HepG2 (cell line): ENCODE measurements at regions not wholly inside any gene's neighbourhood (a gene's known extent, or its start where the extent isn't known, plus 50 kb on each side); places are given as distances from the start of the nearest gene placed in this dataset.

Experiments
- ATAC-seq: fragments of 200-7000 bp; cut with Tn5 transposase; 3 replicates; pipeline ENCODE4 v1.9.1; 2020; ENCODE audit warnings: mild to moderate bottlenecking, moderate library complexity
- BruUV-seq: library from RNA; stranded (reverse); fragments of 400-500 nt; replicated peaks from 2 replicates; lab custom pipeline; 2021; lab: Mats Ljungman, UMichigan
- CTCF ChIA-PET: fragments of 300-600 bp; formaldehyde crosslinking; extraction: SDS; loops from one replicate; lab custom pipeline; 2021; ENCODE audit warnings: low total read pairs, inconsistent platforms, low intra/inter-chr PET ratio; lab: Yijun Ruan, JAX
- POLR2A ChIA-PET: fragments of 350-600 bp; sonication (Branson Sonifier 250); formaldehyde crosslinking; loops from one replicate; lab custom pipeline; 2020; ENCODE audit warnings: antibody characterized with exemption, inconsistent platforms; lab: Yijun Ruan, JAX
- DNase-seq: peaks from one replicate; pipeline ENCODE4 v3.0.0-alpha.2; 2015; ENCODE audit warnings: low spot score
- FAIRE-seq: peaks from 3 replicates; lab custom pipeline; 2011; peaks lifted over from hg19 to GRCh38; lab: Jason Lieb, UNC
- H2AFZ ChIP-seq: one replicate; pipeline ENCODE4 v1.6.1; 2011; ENCODE audit warnings: low read length, inconsistent platforms
- H3K27ac ChIP-seq: fragments of 300-600 bp; 3 replicates; pipeline ENCODE4 v1.8.0; 2011; ENCODE audit warnings: mixed run types, mild to moderate bottlenecking, mixed read lengths, low read length, inconsistent platforms; ENCODE audit not compliant: insufficient read depth; ENCODE audit errors: extremely low read length
- H3K27me3 ChIP-seq, 2 experiments: fragments of 200-600 bp in 1 of 2; 2 replicates in 1 of 2; 3 replicates in 1 of 2; pipeline versions ENCODE4 v1.6.0 to v1.8.0; 2011; ENCODE audit warnings: low read length in 2 of 2, mild to moderate bottlenecking in 2 of 2, moderate library complexity in 2 of 2, inconsistent platforms in 1 of 2; ENCODE audit not compliant: insufficient read depth in 2 of 2, control insufficient read depth in 1 of 2
- H3K36me3 ChIP-seq, 2 experiments: fragments of 200-600 bp in 1 of 2; replicated peaks in 1 of 2; 2 replicates in 1 of 2; 3 replicates in 1 of 2; pipeline versions ENCODE4 v1.5.1 to v1.8.0; 2011; ENCODE audit warnings: low read length in 2 of 2, inconsistent platforms in 1 of 2; ENCODE audit not compliant: insufficient read depth in 2 of 2, control insufficient read depth in 1 of 2
- H3K4me1 ChIP-seq: 2 replicates; pipeline ENCODE4 v1.5.1; 2012; ENCODE audit warnings: low read length, inconsistent platforms; ENCODE audit not compliant: insufficient read depth
- H3K4me2 ChIP-seq: 2 replicates; pipeline ENCODE4 v1.6.0; 2011; ENCODE audit warnings: low read depth, low read length, inconsistent platforms
- H3K4me3 ChIP-seq, 3 experiments: fragments of 200-600 bp in 1 of 3; sonication (generic), shearing (Covaris generic) in 1 of 3; replicated peaks in 1 of 3; 2 replicates each; pipeline ENCODE4 v1.5.1; 2011 to 2016; ENCODE audit warnings: low read length in 3 of 3, inconsistent platforms in 2 of 3, low read depth in 2 of 3, mild to moderate bottlenecking in 2 of 3, control low read depth in 1 of 3, mixed read lengths in 1 of 3; ENCODE audit not compliant: insufficient read depth in 1 of 3
- H3K79me2 ChIP-seq: one replicate; pipeline ENCODE4 v1.6.1; 2011; ENCODE audit warnings: low read length, inconsistent platforms; ENCODE audit not compliant: insufficient read depth
- H3K9ac ChIP-seq: 2 replicates; pipeline ENCODE4 v1.6.0; 2011; ENCODE audit warnings: mild to moderate bottlenecking, low read depth, low read length, inconsistent platforms; ENCODE audit not compliant: insufficient read depth
- H3K9me3 ChIP-seq: 2 replicates; pipeline ENCODE4 v1.5.1; 2012; ENCODE audit warnings: mild to moderate bottlenecking, low read length
- H4K20me1 ChIP-seq: 2 replicates; pipeline ENCODE4 v1.6.0; 2011; ENCODE audit warnings: inconsistent platforms, mild to moderate bottlenecking, low read length, moderate library complexity; ENCODE audit not compliant: insufficient read depth
- BORCS8-MEF2B ChIP-seq: sonication (generic); formaldehyde crosslinking; IDR thresholded peaks from 2 replicates; pipeline ENCODE4 v1.8.0; 2022; ENCODE audit warnings: mild to moderate bottlenecking, missing genetic modification reagents
- DPF2 ChIP-seq: sonication (generic); formaldehyde crosslinking; IDR thresholded peaks from 2 replicates; pipeline ENCODE4 v1.4.0; 2020; ENCODE audit warnings: mild to moderate bottlenecking, low read depth, missing genetic modification reagents, borderline replicate concordance
- GLI4 ChIP-seq: sonication (generic); formaldehyde crosslinking; IDR thresholded peaks from 2 replicates; pipeline ENCODE4 v1.5.1; 2020; ENCODE audit warnings: missing genetic modification reagents, mild to moderate bottlenecking, moderate library complexity, borderline replicate concordance
- PRPF4 ChIP-seq: fragments of 200-400 bp; formaldehyde crosslinking; IDR thresholded peaks from 2 replicates; pipeline ENCODE4 v1.6.1; 2016; ENCODE audit warnings: low read length, low read depth; ENCODE audit not compliant: poor library complexity, severe bottlenecking
- ZNF136 ChIP-seq: sonication (generic); formaldehyde crosslinking; IDR thresholded peaks from 2 replicates; pipeline ENCODE4 v1.8.1; 2022; ENCODE audit warnings: low read depth, mild to moderate bottlenecking, moderate library complexity, missing genetic modification reagents
- ZSCAN20 ChIP-seq: sonication (generic); formaldehyde crosslinking; IDR thresholded peaks from 2 replicates; pipeline ENCODE4 v1.4.0; 2020; ENCODE audit warnings: missing genetic modification reagents, mild to moderate bottlenecking, borderline replicate concordance
- in situ Hi-C: cut with HindIII; loops from 2 replicates; pipeline ENCODE4 v1.10.0; 2017; ENCODE audit warnings: low pct_unique_long_range_greater_than_20kb; ENCODE audit not compliant: extremely low pct_ligation_motif_present
- intact Hi-C: fragments of 100-400 bp; cut with micrococcal nuclease; formaldehyde crosslinking; loops from one replicate; pipeline ENCODE4 v1.10.0; 2022; ENCODE audit not compliant: unreplicated experiment
- TF ChIP-seq, protein P1 (sequence below): sonication (generic); formaldehyde crosslinking; IDR thresholded peaks from 2 replicates; pipeline ENCODE4 v1.4.0; 2020; ENCODE audit warnings: missing genetic modification reagents
- TF ChIP-seq, protein P2 (sequence below): sonication (generic); formaldehyde crosslinking; IDR thresholded peaks from 2 replicates; pipeline ENCODE4 v1.5.0; 2020; ENCODE audit warnings: mild to moderate bottlenecking, missing genetic modification reagents, borderline replicate concordance
- TF ChIP-seq, protein P3 (sequence below): sonication (generic); formaldehyde crosslinking; IDR thresholded peaks from 2 replicates; pipeline ENCODE4 v1.4.0; 2020; ENCODE audit warnings: low read depth, missing genetic modification reagents
- TF ChIP-seq, protein P4 (sequence below): sonication (generic); formaldehyde crosslinking; IDR thresholded peaks from 2 replicates; pipeline ENCODE4 v1.4.0; 2020; ENCODE audit warnings: mild to moderate bottlenecking, missing genetic modification reagents

DNA sequence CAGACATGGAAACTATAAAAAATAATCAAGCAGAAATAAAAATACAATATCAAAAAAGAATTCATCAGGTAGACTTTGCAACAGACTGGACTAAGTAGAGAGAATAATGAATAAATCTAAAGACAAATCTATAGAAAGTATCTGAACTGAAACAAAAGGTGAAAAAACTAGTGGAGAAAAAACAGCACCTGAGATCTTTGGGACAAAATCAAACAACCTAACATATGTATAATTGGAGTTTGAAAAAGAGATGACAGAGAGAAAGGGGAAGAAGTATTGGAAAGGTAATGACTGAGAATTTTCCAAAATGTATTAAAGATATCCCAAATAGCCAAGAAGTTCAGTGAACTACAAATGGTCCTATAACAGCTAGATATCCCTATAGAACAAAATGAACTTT lies 245.4 kb downstream of the IPO8 start:
- intact Hi-C loops = no loop called here
- H3K4me3 ChIP-seq = no peak overlapping the region
- no peak overlapping the region for H3K4me2 ChIP-seq
- no peak overlapping the region for H3K9ac ChIP-seq
- POLR2A ChIA-PET = no interaction called here
- H3K27ac ChIP-seq = no peak overlapping the region
- H4K20me1 ChIP-seq = no peaks in the 10 kb centered on the region
- ATAC-seq = no peak
- in situ Hi-C loops = no loop called here
- no TSS peak for BruUV-seq
- H2AFZ ChIP-seq = no peak overlapping the region
- TF ChIP-seq, protein P1, sequence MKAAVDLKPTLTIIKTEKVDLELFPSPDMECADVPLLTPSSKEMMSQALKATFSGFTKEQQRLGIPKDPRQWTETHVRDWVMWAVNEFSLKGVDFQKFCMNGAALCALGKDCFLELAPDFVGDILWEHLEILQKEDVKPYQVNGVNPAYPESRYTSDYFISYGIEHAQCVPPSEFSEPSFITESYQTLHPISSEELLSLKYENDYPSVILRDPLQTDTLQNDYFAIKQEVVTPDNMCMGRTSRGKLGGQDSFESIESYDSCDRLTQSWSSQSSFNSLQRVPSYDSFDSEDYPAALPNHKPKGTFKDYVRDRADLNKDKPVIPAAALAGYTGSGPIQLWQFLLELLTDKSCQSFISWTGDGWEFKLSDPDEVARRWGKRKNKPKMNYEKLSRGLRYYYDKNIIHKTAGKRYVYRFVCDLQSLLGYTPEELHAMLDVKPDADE (CRISPR knock-in tag) = no peak
- TF ChIP-seq, protein P2, sequence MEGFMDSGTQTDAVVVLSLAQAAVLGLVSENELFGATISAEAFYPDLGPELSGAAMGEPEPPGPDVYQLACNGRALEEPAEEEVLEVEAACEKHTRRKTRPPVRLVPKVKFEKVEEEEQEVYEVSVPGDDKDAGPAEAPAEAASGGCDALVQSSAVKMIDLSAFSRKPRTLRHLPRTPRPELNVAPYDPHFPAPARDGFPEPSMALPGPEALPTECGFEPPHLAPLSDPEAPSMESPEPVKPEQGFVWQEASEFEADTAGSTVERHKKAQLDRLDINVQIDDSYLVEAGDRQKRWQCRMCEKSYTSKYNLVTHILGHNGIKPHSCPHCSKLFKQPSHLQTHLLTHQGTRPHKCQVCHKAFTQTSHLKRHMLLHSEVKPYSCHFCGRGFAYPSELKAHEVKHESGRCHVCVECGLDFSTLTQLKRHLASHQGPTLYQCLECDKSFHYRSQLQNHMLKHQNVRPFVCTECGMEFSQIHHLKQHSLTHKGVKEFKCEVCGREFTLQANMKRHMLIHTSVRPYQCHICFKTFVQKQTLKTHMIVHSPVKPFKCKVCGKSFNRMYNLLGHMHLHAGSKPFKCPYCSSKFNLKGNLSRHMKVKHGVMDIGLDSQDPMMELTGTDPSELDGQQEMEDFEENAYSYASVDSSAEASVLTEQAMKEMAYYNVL (CRISPR knock-in tag) = no peak
- TF ChIP-seq, protein P3, sequence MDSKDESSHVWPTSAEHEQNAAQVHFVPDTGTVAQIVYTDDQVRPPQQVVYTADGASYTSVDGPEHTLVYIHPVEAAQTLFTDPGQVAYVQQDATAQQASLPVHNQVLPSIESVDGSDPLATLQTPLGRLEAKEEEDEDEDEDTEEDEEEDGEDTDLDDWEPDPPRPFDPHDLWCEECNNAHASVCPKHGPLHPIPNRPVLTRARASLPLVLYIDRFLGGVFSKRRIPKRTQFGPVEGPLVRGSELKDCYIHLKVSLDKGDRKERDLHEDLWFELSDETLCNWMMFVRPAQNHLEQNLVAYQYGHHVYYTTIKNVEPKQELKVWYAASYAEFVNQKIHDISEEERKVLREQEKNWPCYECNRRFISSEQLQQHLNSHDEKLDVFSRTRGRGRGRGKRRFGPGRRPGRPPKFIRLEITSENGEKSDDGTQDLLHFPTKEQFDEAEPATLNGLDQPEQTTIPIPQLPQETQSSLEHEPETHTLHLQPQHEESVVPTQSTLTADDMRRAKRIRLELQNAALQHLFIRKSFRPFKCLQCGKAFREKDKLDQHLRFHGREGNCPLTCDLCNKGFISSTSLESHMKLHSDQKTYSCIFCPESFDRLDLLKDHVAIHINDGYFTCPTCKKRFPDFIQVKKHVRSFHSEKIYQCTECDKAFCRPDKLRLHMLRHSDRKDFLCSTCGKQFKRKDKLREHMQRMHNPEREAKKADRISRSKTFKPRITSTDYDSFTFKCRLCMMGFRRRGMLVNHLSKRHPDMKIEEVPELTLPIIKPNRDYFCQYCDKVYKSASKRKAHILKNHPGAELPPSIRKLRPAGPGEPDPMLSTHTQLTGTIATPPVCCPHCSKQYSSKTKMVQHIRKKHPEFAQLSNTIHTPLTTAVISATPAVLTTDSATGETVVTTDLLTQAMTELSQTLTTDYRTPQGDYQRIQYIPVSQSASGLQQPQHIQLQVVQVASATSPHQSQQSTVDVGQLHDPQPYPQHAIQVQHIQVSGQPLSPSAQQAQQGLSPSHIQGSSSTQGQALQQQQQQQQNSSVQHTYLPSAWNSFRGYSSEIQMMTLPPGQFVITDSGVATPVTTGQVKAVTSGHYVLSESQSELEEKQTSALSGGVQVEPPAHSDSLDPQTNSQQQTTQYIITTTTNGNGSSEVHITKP (CRISPR knock-in tag) = no peak
- no peak for TF ChIP-seq GLI4
- TF ChIP-seq ZSCAN20 (CRISPR knock-in tag) = no peak
- TF ChIP-seq PRPF4 = no peak
- TF ChIP-seq ZNF136 (CRISPR knock-in tag) = no peak
- TF ChIP-seq DPF2 (CRISPR knock-in tag) = no peak
- TF ChIP-seq BORCS8-MEF2B (CRISPR knock-in tag) = no peak
- TF ChIP-seq, protein P4, sequence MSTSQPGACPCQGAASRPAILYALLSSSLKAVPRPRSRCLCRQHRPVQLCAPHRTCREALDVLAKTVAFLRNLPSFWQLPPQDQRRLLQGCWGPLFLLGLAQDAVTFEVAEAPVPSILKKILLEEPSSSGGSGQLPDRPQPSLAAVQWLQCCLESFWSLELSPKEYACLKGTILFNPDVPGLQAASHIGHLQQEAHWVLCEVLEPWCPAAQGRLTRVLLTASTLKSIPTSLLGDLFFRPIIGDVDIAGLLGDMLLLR (CRISPR knock-in tag) = no peak
- TF ChIP-seq, all 625 proteins: peak for 0
- FAIRE-seq (no peak), DNase-seq (no peak)
- no peaks in the 10 kb centered on the region for H3K36me3 ChIP-seq
- H3K79me2 ChIP-seq = no peaks in the 10 kb centered on the region
- peaks cover 16% of the 10 kb centered on the region for H3K9me3 ChIP-seq
- no peaks in the 10 kb centered on the region; a peak in 1 of 5 replicates for H3K27me3 ChIP-seq
- H3K4me1 ChIP-seq = no peaks in the 10 kb centered on the region
- CTCF ChIA-PET = no interaction called here
